A172 (cell line): ENCODE measurements at regions not wholly inside any gene's neighbourhood (a gene's known extent, or its start where the extent isn't known, plus 50 kb on each side); places are given as distances from the start of the nearest gene placed in this dataset.
"Not testable (repeated sequence)": the region's sequence is repeated elsewhere in the genome, so short reads cannot be mapped to it uniquely, and the experiment has no call there.

Experiments used
- DNase-seq: peaks from one replicate; pipeline ENCODE4 v3.0.0-alpha.2; 2015; ENCODE audit warnings: low spot score

GRCh38 chr12:125983784-125984500 is 918.7 kb downstream of the AACS start:
- no peak for DNase-seq

- DNase-seq: no peak
These were observed 923.3 kb downstream of the AACS start for GRCh38 chr12:125988545-125988944.

- DNase-seq: no peak
These were observed 924.5 kb downstream of the AACS start for GRCh38 chr12:125989696-125990095.

GRCh38 chr12:125996443-125996842 is 931.2 kb downstream of the AACS start:
- no peak for DNase-seq

GRCh38 chr12:125999628-126000027 is 934.4 kb downstream of the AACS start:
- DNase-seq: no peak

GRCh38 chr12:126019385-126019784 is 954.1 kb downstream of the AACS start:
- no peak for DNase-seq

- DNase-seq: no peak
These were observed 956.4 kb downstream of the AACS start for GRCh38 chr12:126021675-126022074.

GRCh38 chr12:126027825-126028224 is 962.6 kb downstream of the AACS start:
- DNase-seq: no peak

- no peak for DNase-seq
These were observed 965.3 kb downstream of the AACS start for GRCh38 chr12:126030573-126030972.

GRCh38 chr12:126033751-126034150 is 968.5 kb downstream of the AACS start:
- DNase-seq: no peak

- no peak for DNase-seq
These were observed 971.1 kb downstream of the AACS start for GRCh38 chr12:126036348-126036747.

- no peak for DNase-seq
These were observed 973.2 kb downstream of the AACS start for GRCh38 chr12:126038434-126038833.

GRCh38 chr12:126040307-126040706 is 975.1 kb downstream of the AACS start:
- DNase-seq: no peak

GRCh38 chr12:126042286-126042685 is 977.1 kb downstream of the AACS start:
- DNase-seq: no peak

GRCh38 chr12:126049501-126049900 is 984.3 kb downstream of the AACS start:
- DNase-seq: not testable (repeated sequence)

GRCh38 chr12:126051611-126052107 is 986.4 kb downstream of the AACS start:
- DNase-seq: peak; percentile 82

GRCh38 chr12:126055521-126055920 is 990.3 kb downstream of the AACS start:
- DNase-seq: peak; percentile 90

GRCh38 chr12:126061777-126062176 is 996.5 kb downstream of the AACS start:
- no peak for DNase-seq

GRCh38 chr12:126064028-126064427 is 998.8 kb downstream of the AACS start:
- DNase-seq: no peak

- DNase-seq: no peak
These were observed 1002.5 kb downstream of the AACS start for GRCh38 chr12:126067626-126068329.

GRCh38 chr12:126069549-126070165 is 1004.4 kb downstream of the AACS start:
- DNase-seq: peak; percentile 43

- no peak for DNase-seq
These were observed 1011.3 kb downstream of the AACS start for GRCh38 chr12:126076515-126076914.

- no peak for DNase-seq
These were observed 1018.7 kb downstream of the AACS start for GRCh38 chr12:126083926-126084325.
